SJCRH30 (cell line): ENCODE measurements at regions not wholly inside any gene's neighbourhood (a gene's known extent, or its start where the extent isn't known, plus 50 kb on each side); places are given as distances from the start of the nearest gene placed in this dataset.
"Not testable (repeated sequence)": the region's sequence is repeated elsewhere in the genome, so short reads cannot be mapped to it uniquely, and the experiment has no call there.

Experiments
- DNase-seq, 2 experiments: peaks; one replicate each; pipeline ENCODE4 v3.0.0-alpha.2; 2015 to 2020
- H3K27ac ChIP-seq: fragments of 250-450 bp; sonication (Bioruptor Pico); 2 replicates; pipeline ENCODE4 v1.5.1; 2020; ENCODE audit warnings: mild to moderate bottlenecking, moderate library complexity
- H3K27me3 ChIP-seq: fragments of 250-450 bp; sonication (Bioruptor Pico); 2 replicates; pipeline ENCODE4 v1.5.1; 2020; ENCODE audit warnings: mild to moderate bottlenecking, moderate library complexity
- H3K36me3 ChIP-seq: fragments of 250-450 bp; sonication (Bioruptor Pico); 2 replicates; pipeline ENCODE4 v1.5.1; 2020; ENCODE audit warnings: mild to moderate bottlenecking, moderate library complexity
- H3K4me1 ChIP-seq: fragments of 250-450 bp; sonication (Bioruptor Pico); 2 replicates; pipeline ENCODE4 v1.5.1; 2020; ENCODE audit warnings: mild to moderate bottlenecking, moderate library complexity
- H3K4me3 ChIP-seq: fragments of 250-450 bp; sonication (Bioruptor Pico); 2 replicates; pipeline ENCODE4 v1.5.1; 2020; ENCODE audit warnings: mild to moderate bottlenecking, moderate library complexity
- H3K9me3 ChIP-seq: fragments of 250-450 bp; sonication (Bioruptor Pico); replicated peaks from 2 replicates; pipeline ENCODE4 v1.5.1; 2020; ENCODE audit warnings: mild to moderate bottlenecking, moderate library complexity

DNA sequence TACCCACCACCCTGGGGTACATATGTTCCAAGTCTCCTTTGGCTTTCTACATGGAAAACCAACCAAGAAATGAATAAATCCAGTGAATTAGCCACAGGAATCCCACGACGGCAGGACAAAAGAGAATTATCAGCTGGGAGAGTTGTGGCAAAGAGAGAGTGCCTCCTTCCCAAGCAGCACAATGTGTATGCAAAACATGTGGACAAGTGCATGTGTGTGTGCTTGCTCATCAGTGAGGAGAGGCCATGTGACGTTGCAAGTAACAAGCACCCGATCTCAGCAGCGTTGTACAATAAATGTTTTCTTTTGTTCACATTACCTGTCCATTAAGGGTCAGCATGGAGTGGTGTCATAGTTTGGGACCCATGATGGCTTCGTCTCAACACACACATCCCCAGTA is 50.0 kb upstream of the EMX2 start:
- Histone ChIP-seq H3K4me3 (no peak overlapping the region), H3K9me3 (no peaks in the 10 kb centered on the region), H3K27me3 (peaks cover 5% of the 10 kb centered on the region; the same call in 1 of the 2 replicates), H3K4me1 (no peaks in the 10 kb centered on the region), H3K36me3 (no peaks in the 10 kb centered on the region), H3K27ac (no peak overlapping the region)
- DNase-seq: no peak

DNA sequence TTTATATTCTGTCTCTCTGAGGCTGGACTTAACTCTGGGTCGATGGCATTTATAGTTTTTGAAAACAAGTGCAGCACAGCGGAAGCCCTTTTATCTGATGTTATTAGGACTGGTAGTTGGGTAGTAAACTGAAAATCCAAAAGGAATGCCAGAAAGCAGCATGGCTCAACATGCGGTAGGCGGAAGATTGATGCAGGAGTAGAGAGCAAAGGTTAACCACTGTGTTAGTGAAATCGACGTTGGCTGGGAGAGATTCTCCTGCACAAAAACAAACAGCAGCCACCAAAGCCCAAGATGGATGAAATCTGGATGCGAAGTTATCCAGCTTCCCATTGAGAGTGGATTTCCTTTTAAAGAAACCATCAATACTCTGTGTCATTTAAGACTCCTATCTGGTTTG is 54.5 kb upstream of the EMX2 start:
- Histone ChIP-seq H3K27ac (no peak overlapping the region), H3K4me3 (no peak overlapping the region), H3K9me3 (no peaks in the 10 kb centered on the region), H3K27me3 (no peaks in the 10 kb centered on the region), H3K4me1 (no peaks in the 10 kb centered on the region), H3K36me3 (no peaks in the 10 kb centered on the region)
- DNase-seq: no peak

DNA sequence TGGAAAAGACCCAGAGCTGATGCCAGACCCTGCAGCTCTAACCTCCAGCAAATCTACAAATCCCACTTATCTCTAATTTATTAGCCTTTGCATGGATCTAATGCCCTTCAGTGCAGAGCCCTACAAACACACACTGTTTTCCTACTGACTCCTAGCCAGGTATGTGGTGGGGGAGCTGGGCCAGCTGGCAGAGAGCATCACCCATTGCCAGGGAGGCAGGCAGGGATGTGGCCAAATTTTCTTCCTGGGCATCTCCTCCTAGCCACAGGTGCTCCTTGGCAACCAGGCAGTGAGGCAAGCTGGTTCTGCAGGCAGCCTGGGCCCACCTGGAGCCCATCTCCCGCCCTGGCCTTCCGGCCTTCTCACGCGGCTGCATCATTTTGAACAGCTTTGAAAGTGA is 55.9 kb upstream of the EMX2 start:
- no peaks in the 10 kb centered on the region for H3K4me1 ChIP-seq
- no peaks in the 10 kb centered on the region for H3K36me3 ChIP-seq
- H3K9me3 ChIP-seq: no peaks in the 10 kb centered on the region
- no peaks in the 10 kb centered on the region for H3K27me3 ChIP-seq
- no peak for DNase-seq
- H3K27ac ChIP-seq: no peak overlapping the region
- H3K4me3 ChIP-seq: no peak overlapping the region

DNA sequence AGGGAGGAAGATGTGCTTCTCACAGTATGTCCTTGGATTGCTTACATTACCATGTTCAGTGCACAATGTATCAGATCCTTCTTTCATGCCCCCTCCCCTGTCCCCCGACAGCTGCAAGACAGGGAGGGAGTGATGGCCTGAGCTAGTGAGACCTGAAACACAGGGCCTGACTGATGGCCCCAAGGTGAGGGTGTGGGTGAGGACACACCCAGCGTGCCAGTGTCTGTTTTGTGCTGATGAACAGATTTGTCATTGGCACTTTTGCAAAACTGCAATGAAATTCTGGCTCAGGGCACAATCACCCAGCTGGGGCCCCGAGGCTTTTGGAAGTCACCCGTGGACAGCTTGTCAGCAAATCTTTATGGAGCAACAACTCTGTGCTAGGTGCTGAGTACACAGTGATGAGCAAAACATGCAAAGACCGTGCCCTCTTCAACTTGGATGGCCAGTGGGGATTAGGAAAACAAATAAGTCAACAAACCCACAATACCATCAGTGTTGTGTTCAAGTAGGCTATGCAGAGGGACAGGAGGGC is 59.4 kb upstream of the EMX2 start:
- no peaks in the 10 kb centered on the region for H3K27me3 ChIP-seq
- no peak overlapping the region for H3K27ac ChIP-seq
- no peak for DNase-seq
- H3K9me3 ChIP-seq: no peaks in the 10 kb centered on the region
- H3K4me3 ChIP-seq: no peak overlapping the region
- H3K36me3 ChIP-seq: no peaks in the 10 kb centered on the region
- no peaks in the 10 kb centered on the region for H3K4me1 ChIP-seq

DNA sequence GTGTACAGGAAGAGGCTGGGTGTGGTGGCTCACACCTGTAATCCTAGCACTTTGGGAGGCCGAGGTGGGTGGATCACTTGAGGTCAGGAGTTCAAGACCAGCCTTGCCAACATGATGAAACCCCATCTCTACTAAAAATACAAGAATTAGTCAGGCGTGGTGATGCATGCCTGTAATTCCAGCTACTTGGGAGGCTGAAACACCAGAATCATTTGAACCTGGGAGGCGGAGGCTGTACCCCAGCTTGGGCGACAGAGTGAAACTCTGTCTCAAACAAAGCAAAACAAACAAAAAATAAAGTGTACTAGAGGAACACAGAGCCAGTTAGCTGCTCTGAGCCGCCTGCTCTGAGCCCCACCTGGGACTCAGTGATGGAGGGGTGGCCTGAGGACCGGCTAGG is 61.5 kb upstream of the EMX2 start:
- not testable (repeated sequence) for H3K4me3 ChIP-seq, H3K9me3 ChIP-seq, H3K27me3 ChIP-seq, H3K36me3 ChIP-seq, DNase-seq, H3K27ac ChIP-seq, H3K4me1 ChIP-seq

DNA sequence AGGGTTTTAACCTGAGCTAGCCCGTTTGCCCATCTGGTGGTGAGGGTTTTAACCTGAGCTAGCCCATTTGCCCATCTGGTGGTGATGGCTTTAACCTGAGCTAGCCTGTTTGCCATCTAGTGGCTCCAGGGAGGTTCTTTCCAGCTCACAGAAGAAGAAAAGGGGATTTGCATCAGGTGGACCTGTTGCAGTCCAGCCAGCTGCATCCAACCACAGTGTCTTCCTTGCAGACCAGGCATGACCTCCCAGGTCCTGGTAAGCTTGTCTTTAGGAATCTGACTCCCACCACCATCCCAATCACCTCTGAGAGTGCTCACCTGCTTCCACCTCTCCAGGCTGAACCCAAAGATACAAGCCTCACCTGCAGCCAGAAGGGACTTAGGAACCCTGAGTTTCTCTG is 62.4 kb upstream of the EMX2 start:
- H3K9me3 ChIP-seq: no peaks in the 10 kb centered on the region
- no peak overlapping the region for H3K27ac ChIP-seq
- no peaks in the 10 kb centered on the region for H3K27me3 ChIP-seq
- no peaks in the 10 kb centered on the region for H3K36me3 ChIP-seq
- H3K4me3 ChIP-seq: no peak overlapping the region
- H3K4me1 ChIP-seq: no peaks in the 10 kb centered on the region
- DNase-seq: no peak

DNA sequence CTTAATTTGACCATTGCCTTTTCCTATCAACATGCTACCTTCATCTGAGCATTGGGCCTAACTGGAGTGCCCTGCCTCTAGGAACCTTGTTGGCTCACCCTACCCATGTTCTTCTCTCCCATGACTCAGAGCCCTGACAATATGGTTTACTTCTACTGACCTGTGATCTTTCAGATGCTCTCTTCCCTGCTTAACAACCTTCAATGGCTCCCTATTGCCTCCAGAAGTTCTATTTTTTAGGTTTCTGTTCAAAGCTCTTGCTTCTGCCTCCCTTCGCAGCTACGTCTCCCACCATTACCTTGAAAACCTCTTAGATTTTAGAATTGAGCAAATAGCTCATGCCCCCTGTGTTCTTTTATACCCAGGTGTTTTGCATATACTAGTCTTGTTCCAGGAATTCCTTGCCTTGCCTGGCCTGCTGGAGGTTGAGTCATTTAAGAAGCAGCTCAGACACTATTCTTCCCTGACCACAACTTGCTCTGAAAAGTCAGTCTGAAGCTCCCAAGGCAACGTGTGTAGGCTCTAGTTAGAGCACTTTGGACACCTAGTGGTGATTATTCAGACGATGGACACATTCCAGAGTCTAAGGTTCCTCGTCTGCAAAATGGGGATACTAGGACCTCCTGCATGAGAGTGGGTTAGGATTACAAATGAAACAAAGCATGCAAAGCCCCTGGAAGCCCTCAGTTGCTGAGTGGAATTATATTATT is 64.4 kb upstream of the EMX2 start:
- H3K27ac ChIP-seq: no peak overlapping the region

DNA sequence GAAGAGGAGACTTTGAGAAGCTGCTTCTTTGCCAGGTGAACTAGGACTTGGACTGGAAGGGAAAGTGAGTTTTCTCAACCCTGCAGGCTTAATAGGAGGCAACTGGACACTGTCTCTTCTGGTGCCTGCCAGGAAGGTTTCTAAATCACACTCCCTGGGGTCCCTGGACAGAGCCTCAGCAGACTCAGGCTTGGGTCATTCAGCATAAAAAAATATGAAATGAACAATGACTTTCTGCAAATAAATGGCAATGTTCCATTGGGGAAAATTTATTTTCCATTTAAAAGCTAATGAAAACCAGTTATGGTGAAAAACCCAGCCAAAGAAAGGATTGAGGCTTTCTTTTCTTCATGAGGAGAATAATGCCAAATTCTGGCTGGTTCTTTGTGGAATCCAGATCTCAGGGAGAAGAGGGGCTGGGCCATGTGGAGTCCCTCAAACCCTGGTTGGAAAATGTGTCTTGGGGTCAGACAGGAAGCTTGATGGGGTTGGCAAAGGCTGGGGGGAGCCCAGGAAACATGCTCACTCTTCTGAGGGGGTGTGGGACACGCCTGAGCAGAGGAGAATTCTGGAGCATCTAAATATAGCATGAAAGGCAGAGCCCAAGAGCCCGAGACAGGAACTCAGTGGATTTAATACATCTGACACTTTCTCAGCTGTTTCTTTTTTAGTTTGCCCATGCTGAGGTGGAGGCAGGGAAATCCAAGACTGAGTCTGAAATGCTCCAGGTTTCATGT is 65.2 kb upstream of the EMX2 start:
- no peaks in the 10 kb centered on the region for H3K27me3 ChIP-seq
- H3K36me3 ChIP-seq: no peaks in the 10 kb centered on the region
- DNase-seq: no peak
- no peak overlapping the region for H3K4me3 ChIP-seq
- no peaks in the 10 kb centered on the region for H3K9me3 ChIP-seq
- H3K4me1 ChIP-seq: no peaks in the 10 kb centered on the region
- no peak overlapping the region for H3K27ac ChIP-seq

More for the DNA sequence above, 64.4 kb upstream of the EMX2 start:
- DNase-seq: no peak
- Histone ChIP-seq H3K36me3 (no peaks in the 10 kb centered on the region), H3K4me1 (no peaks in the 10 kb centered on the region), H3K9me3 (no peaks in the 10 kb centered on the region), H3K4me3 (no peak overlapping the region), H3K27me3 (no peaks in the 10 kb centered on the region)

DNA sequence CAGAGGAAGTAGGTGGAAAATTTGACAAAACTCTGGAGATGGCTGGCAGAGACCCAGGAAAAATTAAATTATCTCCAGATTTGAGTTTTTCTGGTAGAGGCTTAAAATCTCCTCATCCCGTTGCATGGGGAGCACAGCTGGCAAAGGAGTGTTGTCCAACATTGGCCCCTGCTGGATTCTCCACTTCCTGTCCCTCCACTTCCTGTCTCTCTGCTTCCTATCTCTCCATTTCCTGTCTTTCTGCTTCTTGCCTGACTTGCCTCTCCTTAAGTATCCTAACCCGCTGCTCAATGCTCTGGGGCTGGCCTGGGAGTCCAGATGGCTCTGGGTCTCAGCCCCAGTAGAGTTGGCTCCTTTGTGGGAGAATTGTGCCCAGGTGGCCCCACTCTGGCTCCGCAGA is 65.8 kb upstream of the EMX2 start:
- H3K9me3 ChIP-seq: no peaks in the 10 kb centered on the region
- H3K4me1 ChIP-seq: no peaks in the 10 kb centered on the region
- DNase-seq: no peak
- H3K27ac ChIP-seq: no peak overlapping the region
- H3K27me3 ChIP-seq: no peaks in the 10 kb centered on the region
- H3K36me3 ChIP-seq: no peaks in the 10 kb centered on the region
- H3K4me3 ChIP-seq: no peak overlapping the region

DNA sequence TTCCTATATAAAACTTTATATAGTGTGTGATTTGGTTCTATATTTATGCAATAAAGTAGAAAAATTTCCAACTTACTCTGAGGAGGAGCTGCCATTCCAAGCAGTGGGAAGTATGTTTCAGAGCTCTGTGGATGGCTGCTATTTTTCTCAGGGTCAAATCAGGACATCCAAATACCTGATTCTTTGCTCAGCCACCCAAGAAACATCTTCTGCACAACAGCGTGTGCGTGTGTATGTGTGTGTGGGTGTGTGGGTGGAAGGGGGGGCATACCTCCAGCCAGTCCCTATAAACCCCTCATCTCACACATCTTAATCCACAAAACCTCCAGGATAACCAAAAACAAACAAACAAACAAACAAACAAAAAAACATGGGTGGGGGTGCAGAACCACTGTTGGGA is 66.3 kb upstream of the EMX2 start:
- H3K36me3 ChIP-seq: no peaks in the 10 kb centered on the region
- no peaks in the 10 kb centered on the region for H3K27me3 ChIP-seq
- no peaks in the 10 kb centered on the region for H3K4me1 ChIP-seq
- no peak overlapping the region for H3K27ac ChIP-seq
- no peaks in the 10 kb centered on the region for H3K9me3 ChIP-seq
- DNase-seq: no peak
- no peak overlapping the region for H3K4me3 ChIP-seq

DNA sequence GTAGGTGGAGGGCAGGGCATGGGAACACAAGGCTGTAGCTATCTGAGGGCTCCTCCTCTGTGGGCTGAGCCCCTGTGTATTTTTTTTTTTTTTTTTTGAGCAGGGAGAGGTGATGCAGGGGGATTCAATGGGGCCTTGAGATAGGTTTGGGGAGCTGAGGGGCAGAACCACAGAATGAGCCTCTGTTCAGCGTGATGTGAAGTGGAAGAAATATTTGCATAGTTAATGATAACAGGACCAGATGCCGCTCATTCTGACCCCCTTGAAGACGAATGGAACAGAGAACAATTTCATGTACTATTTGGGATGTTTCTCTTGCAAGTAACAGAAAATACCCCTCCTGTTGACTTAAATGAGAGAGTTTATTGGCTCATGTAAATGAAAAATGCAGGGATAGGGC is 69.7 kb upstream of the EMX2 start:
- no peaks in the 10 kb centered on the region; the same call in 1 of the 2 replicates for H3K27me3 ChIP-seq
- H3K27ac ChIP-seq: no peak overlapping the region
- no peaks in the 10 kb centered on the region for H3K4me1 ChIP-seq
- H3K9me3 ChIP-seq: no peaks in the 10 kb centered on the region
- no peak overlapping the region for H3K4me3 ChIP-seq
- H3K36me3 ChIP-seq: no peaks in the 10 kb centered on the region
- DNase-seq: no peak

DNA sequence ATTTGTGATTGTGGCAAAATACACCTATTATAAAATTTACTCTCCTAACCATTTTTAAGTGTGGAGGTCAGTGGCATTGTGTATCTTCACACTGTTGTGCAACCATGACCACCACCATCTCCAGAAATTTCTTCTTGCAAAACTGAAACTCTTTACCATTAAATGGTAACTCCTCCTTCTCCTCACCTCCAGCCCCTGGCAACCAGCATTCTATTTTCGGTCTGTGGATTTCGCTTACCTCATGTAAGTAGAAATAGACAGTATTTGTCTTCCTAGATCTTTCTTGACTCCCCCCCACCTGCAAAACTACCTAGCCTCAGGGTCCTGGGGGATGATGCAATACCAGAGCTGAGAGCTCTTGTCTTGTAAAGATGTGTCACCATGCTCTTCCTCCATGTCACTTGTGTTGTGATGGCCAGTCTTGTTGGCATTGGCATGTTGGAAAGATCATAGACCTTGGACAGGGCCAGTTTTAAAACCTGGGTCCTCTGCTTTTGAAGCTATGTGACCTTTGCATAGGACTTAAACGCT is 71.1 kb upstream of the EMX2 start:
- Histone ChIP-seq H3K27ac (no peak overlapping the region), H3K4me1 (no peaks in the 10 kb centered on the region), H3K9me3 (no peaks in the 10 kb centered on the region), H3K4me3 (no peak overlapping the region), H3K27me3 (no peaks in the 10 kb centered on the region; the same call in 1 of the 2 replicates), H3K36me3 (no peaks in the 10 kb centered on the region)
- no peak for DNase-seq

DNA sequence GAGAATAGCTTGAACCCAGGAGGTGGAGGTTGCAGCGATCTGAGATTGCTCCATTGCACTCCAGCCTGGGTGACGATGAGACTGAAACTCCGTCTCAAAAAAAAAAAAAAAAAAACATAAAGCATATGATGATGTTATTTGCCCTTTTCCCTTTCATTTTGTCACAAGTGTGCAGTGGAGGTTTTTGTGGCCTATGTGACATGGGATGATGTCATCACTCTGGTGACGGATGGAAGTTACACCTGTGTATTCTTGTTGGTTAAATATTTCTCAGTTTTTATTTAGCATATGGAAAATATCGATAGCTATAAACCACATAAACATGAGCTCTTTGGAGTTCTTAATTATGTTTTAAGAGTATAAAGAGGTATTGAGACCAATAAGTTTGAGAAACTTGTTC is 71.8 kb upstream of the EMX2 start:
- Histone ChIP-seq H3K4me3 (no peak overlapping the region), H3K36me3 (no peaks in the 10 kb centered on the region), H3K27me3 (no peaks in the 10 kb centered on the region; the same call in 1 of the 2 replicates), H3K9me3 (no peaks in the 10 kb centered on the region), H3K4me1 (no peaks in the 10 kb centered on the region), H3K27ac (no peak overlapping the region)
- DNase-seq: no peak

DNA sequence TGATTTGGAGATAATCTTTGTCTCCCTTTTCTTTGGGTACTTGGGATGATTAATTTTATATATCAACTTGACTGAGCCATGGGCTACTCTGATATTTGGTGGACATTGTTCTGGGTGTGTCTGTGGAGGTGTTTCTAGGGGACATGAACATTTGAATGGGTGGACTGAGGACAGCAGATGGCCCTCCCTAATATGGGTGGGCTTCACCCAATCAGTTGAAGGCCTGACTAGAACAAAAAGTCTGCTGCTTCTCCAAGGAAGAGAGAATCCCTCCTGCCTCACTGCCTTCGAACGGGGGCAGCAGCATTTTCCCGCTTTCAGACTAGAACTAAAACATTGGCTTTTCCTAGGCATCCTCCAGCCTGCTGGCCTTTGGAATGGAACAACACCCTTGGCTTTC is 73.9 kb upstream of the EMX2 start:
- H3K9me3 ChIP-seq: no peaks in the 10 kb centered on the region
- no peak for DNase-seq
- no peaks in the 10 kb centered on the region; the same call in 1 of the 2 replicates for H3K27me3 ChIP-seq
- H3K36me3 ChIP-seq: no peaks in the 10 kb centered on the region
- H3K4me1 ChIP-seq: no peaks in the 10 kb centered on the region
- no peak overlapping the region for H3K4me3 ChIP-seq
- no peak overlapping the region for H3K27ac ChIP-seq

DNA sequence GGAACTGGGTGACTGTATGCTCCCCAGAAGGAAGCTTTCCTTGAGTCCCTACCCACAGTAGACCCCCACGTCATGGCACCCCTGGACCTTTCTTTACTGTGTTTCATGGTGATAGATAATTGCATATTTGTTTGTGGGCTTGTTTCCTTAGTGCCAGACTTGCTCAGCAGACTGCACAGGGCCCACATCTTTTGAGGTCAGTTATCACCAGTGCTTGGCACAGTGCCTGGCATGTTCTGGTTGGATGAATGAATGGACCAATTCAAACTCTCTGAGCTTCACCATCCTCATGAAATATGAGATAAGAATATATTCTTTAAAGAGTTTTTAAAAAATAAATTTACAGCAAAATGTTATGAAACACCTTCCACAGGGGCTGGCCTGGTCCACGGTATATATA is 78.4 kb upstream of the EMX2 start:
- no peaks in the 10 kb centered on the region for H3K9me3 ChIP-seq
- H3K4me1 ChIP-seq: no peaks in the 10 kb centered on the region
- H3K27me3 ChIP-seq: no peaks in the 10 kb centered on the region; the same call in 1 of the 2 replicates
- no peak overlapping the region for H3K27ac ChIP-seq
- no peak for DNase-seq
- no peak overlapping the region for H3K4me3 ChIP-seq
- H3K36me3 ChIP-seq: no peaks in the 10 kb centered on the region
